CD4-positive, alpha-beta T cell (primary cell): ENCODE measurements at regions not wholly inside any gene's neighbourhood (a gene's known extent, or its start where the extent isn't known, plus 50 kb on each side); places are given as distances from the start of the nearest gene placed in this dataset.

Experiments
- ATAC-seq: fragments of 200-7000 bp; cut with Tn5 transposase; one replicate; pipeline ENCODE4 v1.10.0; 2022; ENCODE audit warnings: mild to moderate bottlenecking; ENCODE audit not compliant: poor library complexity
- CTCF ChIA-PET: fragments of 350-600 bp; sonication (Branson Sonifier 250); formaldehyde crosslinking; loops from one replicate; lab custom pipeline; 2021; ENCODE audit warnings: antibody characterized with exemption, inconsistent platforms; lab: Charles Lee
- POLR2A ChIA-PET: fragments of 350-600 bp; sonication (Branson Sonifier 250); formaldehyde crosslinking; loops from one replicate; lab custom pipeline; 2021; ENCODE audit warnings: antibody characterized with exemption, inconsistent platforms; lab: Charles Lee
- DNase-seq, 14 experiments: peaks; one replicate each; pipeline ENCODE4 v3.0.0-alpha.2; 2013 to 2020; ENCODE audit warnings: mixed read lengths in 2 of 14
- H3K27ac ChIP-seq, 2 donors: one replicate each; pipeline versions ENCODE4 v1.5.1 to v1.7.0; 2013; ENCODE audit warnings: low read length in 2 of 2, low read depth in 1 of 2, mild to moderate bottlenecking in 1 of 2
- H3K27me3 ChIP-seq, 2 experiments: 1 replicate in 1 of 2; 2 replicates in 1 of 2; pipeline versions ENCODE4 v1.6.1 to v1.7.0; 2013; ENCODE audit warnings: low read length in 2 of 2, control low read depth in 1 of 2, mild to moderate bottlenecking in 1 of 2, moderate library complexity in 1 of 2; ENCODE audit not compliant: insufficient read depth in 2 of 2, control insufficient read depth in 1 of 2
- H3K36me3 ChIP-seq: one replicate; pipeline ENCODE4 v1.6.1; 2013; ENCODE audit warnings: low read length, control low read depth; ENCODE audit not compliant: insufficient read depth
- H3K4me1 ChIP-seq: one replicate; pipeline ENCODE4 v1.6.1; 2013; ENCODE audit warnings: low read length, control low read depth; ENCODE audit not compliant: insufficient read depth
- H3K4me3 ChIP-seq: one replicate; pipeline ENCODE4 v1.5.1; 2013; ENCODE audit warnings: mild to moderate bottlenecking, low read length, moderate library complexity
- H3K9me3 ChIP-seq, 2 experiments: 1 replicate in 1 of 2; 2 replicates in 1 of 2; pipeline versions ENCODE4 v1.6.1 to v1.7.0; 2013; ENCODE audit warnings: low read length in 2 of 2, mild to moderate bottlenecking in 2 of 2, control low read depth in 1 of 2, moderate library complexity in 1 of 2; ENCODE audit not compliant: control insufficient read depth in 1 of 2, insufficient read depth in 1 of 2
- H3K27ac Mint-ChIP-seq: one replicate; pipeline ENCODE4 v1.8.0; 2020; ENCODE audit warnings: mixed read lengths
- H3K27me3 Mint-ChIP-seq: one replicate; pipeline ENCODE4 v1.8.0; 2021; ENCODE audit warnings: mixed read lengths
- H3K36me3 Mint-ChIP-seq: one replicate; pipeline ENCODE4 v1.8.0; 2021; ENCODE audit warnings: low read depth, mixed read lengths
- H3K4me1 Mint-ChIP-seq: one replicate; pipeline ENCODE4 v1.8.0; 2021; ENCODE audit warnings: low read depth, mixed read lengths
- H3K4me3 Mint-ChIP-seq: one replicate; pipeline ENCODE4 v1.8.0; 2020; ENCODE audit warnings: mild to moderate bottlenecking, mixed read lengths
- H3K9me3 Mint-ChIP-seq: one replicate; pipeline ENCODE4 v1.8.0; 2020; ENCODE audit warnings: mixed read lengths
- CTCF ChIP-seq: fragments of 200-600 bp; IDR thresholded peaks from one replicate; pipeline ENCODE4 v1.8.0; 2022; ENCODE audit warnings: antibody characterized with exemption, mild to moderate bottlenecking
- intact Hi-C, 2 experiments: fragments of 100-400 bp; cut with DNase I in 1 of 2; cut with micrococcal nuclease in 1 of 2; formaldehyde crosslinking; loops; one replicate each; pipeline versions ENCODE4 v1.15.1 to v1.9.0; 2023 to 2025; cut with DNase I, micrococcal nuclease

GRCh38 chr4:111666826-111667360, 478.4 kb upstream of the FAM241A start:
- ChIA-PET POLR2A (no interaction called here), CTCF (no interaction called here)
- H3K27me3 ChIP-seq, result no peaks in the 10 kb centered on the region
- Mint-ChIP-seq H3K36me3 (no peaks in the 10 kb centered on the region), H3K27me3 (no peaks in the 10 kb centered on the region), H3K4me3 (no peak overlapping the region), H3K27ac (no peak overlapping the region), H3K4me1 (no peaks in the 10 kb centered on the region), H3K9me3 (peaks cover 3% of the 10 kb centered on the region)
- H3K4me1 ChIP-seq, result no peaks in the 10 kb centered on the region
- no peaks in the 10 kb centered on the region for H3K36me3 ChIP-seq
- DNase-seq, result no peak
- intact Hi-C loops, result no loop called here
- no peak for TF ChIP-seq CTCF
- no peak overlapping the region for H3K4me3 ChIP-seq
- no peak for ATAC-seq
- no peaks in the 10 kb centered on the region for H3K9me3 ChIP-seq
- H3K27ac ChIP-seq, result no peak overlapping the region

GRCh38 chr4:111671756-111672155, 473.5 kb upstream of the FAM241A start:
- intact Hi-C loops, result no loop called here

GRCh38 chr4:111675746-111676145, 469.5 kb upstream of the FAM241A start:
- DNase-seq (no peak), ATAC-seq (no peak)
- H3K4me1 Mint-ChIP-seq, result no peaks in the 10 kb centered on the region
- Histone ChIP-seq H3K4me1 (no peaks in the 10 kb centered on the region), H3K27ac (no peak overlapping the region), H3K4me3 (no peak overlapping the region), H3K27me3 (no peaks in the 10 kb centered on the region), H3K9me3 (peaks cover 0 to 9% of the 10 kb centered on the region in 2 experiments), H3K36me3 (no peaks in the 10 kb centered on the region)
- H3K27me3 Mint-ChIP-seq, result no peaks in the 10 kb centered on the region
- intact Hi-C loops, result no loop called here
- ChIA-PET CTCF (no interaction called here), POLR2A (no interaction called here)
- H3K27ac Mint-ChIP-seq, result no peak overlapping the region
- TF ChIP-seq CTCF, result no peak
- no peak overlapping the region for H3K4me3 Mint-ChIP-seq
- H3K9me3 Mint-ChIP-seq, result no peaks in the 10 kb centered on the region
- no peaks in the 10 kb centered on the region for H3K36me3 Mint-ChIP-seq

More at GRCh38 chr4:111671756-111672155, 473.5 kb upstream of the FAM241A start:
- DNase-seq (no peak), ATAC-seq (no peak)
- no peaks in the 10 kb centered on the region for H3K36me3 Mint-ChIP-seq
- H3K4me1 Mint-ChIP-seq, result no peaks in the 10 kb centered on the region
- H3K27me3 ChIP-seq, result no peaks in the 10 kb centered on the region
- H3K4me1 ChIP-seq, result no peaks in the 10 kb centered on the region
- H3K9me3 Mint-ChIP-seq, result no peaks in the 10 kb centered on the region
- no peaks in the 10 kb centered on the region for H3K36me3 ChIP-seq
- no peak overlapping the region for H3K4me3 Mint-ChIP-seq
- peaks cover 0 to 9% of the 10 kb centered on the region in 2 experiments for H3K9me3 ChIP-seq
- ChIA-PET POLR2A (no interaction called here), CTCF (no interaction called here)
- H3K4me3 ChIP-seq, result no peak overlapping the region
- no peak overlapping the region for H3K27ac Mint-ChIP-seq
- no peaks in the 10 kb centered on the region for H3K27me3 Mint-ChIP-seq
- H3K27ac ChIP-seq, result no peak overlapping the region
- TF ChIP-seq CTCF, result no peak
